ENCODE measurements at regions not wholly inside any gene's neighbourhood (a gene's known extent, or its start where the extent isn't known, plus 50 kb on each side); places are given as distances from the start of the nearest gene placed in this dataset.

DNA sequence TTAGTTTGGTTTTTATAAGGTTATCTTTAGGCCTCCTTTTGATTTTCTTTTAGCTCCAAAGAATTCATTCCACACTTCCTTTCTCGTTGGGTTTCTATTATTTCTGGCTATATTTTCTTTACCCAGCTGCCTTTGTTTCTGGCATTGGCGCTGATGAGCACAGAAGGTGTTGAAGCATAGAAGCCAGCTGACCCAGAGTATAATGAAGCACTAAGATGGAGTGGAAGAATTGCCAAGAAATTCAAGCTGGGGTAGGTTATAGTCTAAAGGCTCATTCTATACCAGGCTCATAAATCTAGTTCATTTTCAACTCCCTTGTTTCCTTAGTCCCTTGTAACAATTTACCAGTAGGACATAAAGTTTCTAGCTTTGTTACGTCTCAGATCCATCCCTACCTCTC lies 169.5 kb downstream of the HRH4 start:
- no peak overlapping the region for H3K9ac ChIP-seq (ENCODE audit: insufficient read depth, low read length, poor library complexity, severe bottlenecking)
- H3K4me1 ChIP-seq (ENCODE audit: control insufficient read depth in 1 of 2, insufficient read depth in 2 of 2, low read length in 2 of 2): peaks cover 4 to 6% of the 10 kb centered on the region in 2 donors
- H3K36me3 Mint-ChIP-seq: no peaks in the 10 kb centered on the region
- no peak for DNase-seq
- 100% methylated on average over 1 of the region's 3 CpGs for WGBS (ENCODE audit: insufficient coverage)
- no peak overlapping the region for H3K27ac ChIP-seq (ENCODE audit: low read depth in 1 of 2, low read length in 2 of 2)
- H3K27me3 Mint-ChIP-seq (ENCODE audit: low read depth in 3 of 3): no peaks in the 10 kb centered on the region
- H3K79me2 ChIP-seq (ENCODE audit: insufficient read depth, low read length): no peaks in the 10 kb centered on the region
- no peak overlapping the region for H3K4me3 ChIP-seq (replicated peaks in 1 of 3; ENCODE audit: low read depth in 2 of 3, low read length in 3 of 3)
- H4K20me1 ChIP-seq (ENCODE audit: insufficient read depth, low read length): no peaks in the 10 kb centered on the region
- TF ChIP-seq, protein P1, sequence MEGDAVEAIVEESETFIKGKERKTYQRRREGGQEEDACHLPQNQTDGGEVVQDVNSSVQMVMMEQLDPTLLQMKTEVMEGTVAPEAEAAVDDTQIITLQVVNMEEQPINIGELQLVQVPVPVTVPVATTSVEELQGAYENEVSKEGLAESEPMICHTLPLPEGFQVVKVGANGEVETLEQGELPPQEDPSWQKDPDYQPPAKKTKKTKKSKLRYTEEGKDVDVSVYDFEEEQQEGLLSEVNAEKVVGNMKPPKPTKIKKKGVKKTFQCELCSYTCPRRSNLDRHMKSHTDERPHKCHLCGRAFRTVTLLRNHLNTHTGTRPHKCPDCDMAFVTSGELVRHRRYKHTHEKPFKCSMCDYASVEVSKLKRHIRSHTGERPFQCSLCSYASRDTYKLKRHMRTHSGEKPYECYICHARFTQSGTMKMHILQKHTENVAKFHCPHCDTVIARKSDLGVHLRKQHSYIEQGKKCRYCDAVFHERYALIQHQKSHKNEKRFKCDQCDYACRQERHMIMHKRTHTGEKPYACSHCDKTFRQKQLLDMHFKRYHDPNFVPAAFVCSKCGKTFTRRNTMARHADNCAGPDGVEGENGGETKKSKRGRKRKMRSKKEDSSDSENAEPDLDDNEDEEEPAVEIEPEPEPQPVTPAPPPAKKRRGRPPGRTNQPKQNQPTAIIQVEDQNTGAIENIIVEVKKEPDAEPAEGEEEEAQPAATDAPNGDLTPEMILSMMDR (IDR thresholded peaks at IDR 0.05): no peak
- peaks cover 23% of the 10 kb centered on the region for H3K4me1 Mint-ChIP-seq
- no peak overlapping the region for H2AFZ ChIP-seq (ENCODE audit: insufficient read depth, low read depth, low read length, poor library complexity, severe bottlenecking)
- intact Hi-C loops (cut with micrococcal nuclease): no loop called here
- no peak overlapping the region for H3K27ac Mint-ChIP-seq
- no peak overlapping the region for H3K4me2 ChIP-seq (replicated peaks; ENCODE audit: extremely low read depth, low read length, poor library complexity, severe bottlenecking)
- H3K4me3 Mint-ChIP-seq: no peak overlapping the region
- no peaks in the 10 kb centered on the region for H3K9me3 ChIP-seq (replicated peaks in 1 of 2; ENCODE audit: control insufficient read depth in 1 of 2, insufficient read depth in 1 of 2, low read length in 2 of 2)
- no peaks in the 10 kb centered on the region for H3K36me3 ChIP-seq (replicated peaks in 1 of 2; ENCODE audit: control insufficient read depth in 1 of 2, insufficient read depth in 2 of 2, low read length in 2 of 2)
- H3K9me3 Mint-ChIP-seq: peaks cover 0 to 3% (median 0%) of the 10 kb centered on the region in 7 donors
- H3K27me3 ChIP-seq (ENCODE audit: control insufficient read depth in 2 of 2, insufficient read depth in 2 of 2, low read length in 2 of 2): no peaks in the 10 kb centered on the region

DNA sequence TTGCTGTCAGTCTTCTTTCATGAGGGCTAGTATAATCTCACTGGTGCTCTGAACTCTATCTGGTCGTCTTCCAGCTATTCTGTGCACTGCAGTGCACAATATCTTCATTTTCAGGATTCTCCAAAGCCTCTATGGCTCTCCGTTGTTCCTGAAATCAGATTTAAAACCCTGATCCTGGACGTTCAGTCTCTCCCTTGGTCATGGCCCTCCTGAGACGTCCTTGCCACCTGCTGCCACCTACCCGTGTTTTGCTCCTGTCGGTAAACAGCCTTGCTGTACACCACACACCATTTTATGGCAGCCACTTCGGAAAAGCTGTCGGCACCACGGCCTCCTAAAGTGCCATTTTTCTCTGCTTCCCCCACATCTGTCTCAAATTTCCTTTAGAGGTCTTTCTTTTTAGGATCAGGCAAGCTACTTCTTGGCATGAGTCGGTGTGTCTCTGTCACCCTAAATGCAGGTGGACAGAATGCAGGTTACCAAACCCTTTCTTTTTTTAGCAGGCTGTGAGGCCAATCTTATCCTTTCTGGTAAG lies 170.0 kb downstream of the HRH4 start:
- no peak overlapping the region for H3K27ac ChIP-seq (ENCODE audit: low read depth in 1 of 2, low read length in 2 of 2)
- intact Hi-C loops (cut with micrococcal nuclease): no loop called here
- Mint-ChIP-seq H3K4me1 (peaks cover 23% of the 10 kb centered on the region), H3K9me3 (peaks cover 0 to 3% (median 0%) of the 10 kb centered on the region in 7 donors), H3K27me3 (ENCODE audit: low read depth in 3 of 3) (no peaks in the 10 kb centered on the region), H3K4me3 (no peak overlapping the region), H3K27ac (no peak overlapping the region), H3K36me3 (no peaks in the 10 kb centered on the region)
- H3K36me3 ChIP-seq (replicated peaks in 1 of 2; ENCODE audit: control insufficient read depth in 1 of 2, insufficient read depth in 2 of 2, low read length in 2 of 2): no peaks in the 10 kb centered on the region
- no peak overlapping the region for H3K4me3 ChIP-seq (replicated peaks in 1 of 3; ENCODE audit: low read depth in 2 of 3, low read length in 3 of 3)
- H2AFZ ChIP-seq (ENCODE audit: insufficient read depth, low read depth, low read length, poor library complexity, severe bottlenecking): no peak overlapping the region
- no peaks in the 10 kb centered on the region for H4K20me1 ChIP-seq (ENCODE audit: insufficient read depth, low read length)
- TF ChIP-seq, protein P1 (IDR thresholded peaks at IDR 0.05): no peak
- H3K27me3 ChIP-seq (ENCODE audit: control insufficient read depth in 2 of 2, insufficient read depth in 2 of 2, low read length in 2 of 2): no peaks in the 10 kb centered on the region
- H3K9me3 ChIP-seq (replicated peaks in 1 of 2; ENCODE audit: control insufficient read depth in 1 of 2, insufficient read depth in 1 of 2, low read length in 2 of 2): no peaks in the 10 kb centered on the region
- H3K9ac ChIP-seq (ENCODE audit: insufficient read depth, low read length, poor library complexity, severe bottlenecking): no peak overlapping the region
- WGBS (ENCODE audit: insufficient coverage): 87% methylated on average over 9 of the region's 10 CpGs
- DNase-seq: no peak
- H3K79me2 ChIP-seq (ENCODE audit: insufficient read depth, low read length): no peaks in the 10 kb centered on the region
- H3K4me1 ChIP-seq (ENCODE audit: control insufficient read depth in 1 of 2, insufficient read depth in 2 of 2, low read length in 2 of 2): peaks cover 4 to 6% of the 10 kb centered on the region in 2 donors
- H3K4me2 ChIP-seq (replicated peaks; ENCODE audit: extremely low read depth, low read length, poor library complexity, severe bottlenecking): no peak overlapping the region

Measured in CD14-positive monocyte (primary cell).